ENCODE measurements at regions not wholly inside any gene's neighbourhood (a gene's known extent, or its start where the extent isn't known, plus 50 kb on each side); places are given as distances from the start of the nearest gene placed in this dataset.
A peak's percentile ranks its signal among the peaks of the same experiment; 100 is the strongest.

DNA sequence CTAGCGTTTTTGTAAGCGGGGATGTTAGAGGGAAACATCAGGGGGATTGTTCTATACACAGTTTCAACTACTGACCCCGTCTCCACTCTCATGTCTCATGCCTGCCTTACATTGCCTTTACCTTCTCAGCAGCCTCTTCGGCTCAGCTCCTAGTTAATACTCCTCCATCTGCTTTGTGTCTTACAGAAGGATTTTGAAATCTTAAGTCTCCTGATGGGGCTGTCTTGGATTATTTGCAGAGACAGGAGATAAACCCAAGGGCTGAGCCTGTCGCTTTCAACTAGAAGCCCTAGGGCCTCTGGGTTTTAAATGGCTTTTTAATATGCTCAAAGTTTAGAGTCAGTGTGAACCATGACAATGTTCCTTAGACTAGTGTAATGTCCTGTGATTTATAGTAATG is 161.5 kb downstream of the CARTPT start:
- ATAC-seq (no peak), DNase-seq (no peak)
- Histone ChIP-seq H3K27me3 (no peaks in the 10 kb centered on the region), H3K4me1 (peaks cover 0 to 20% (median 8%) of the 10 kb centered on the region in 12 donors), H3K9me3 (no peaks in the 10 kb centered on the region), H3K36me3 (no peaks in the 10 kb centered on the region), H3K4me3 (no peak overlapping the region), H3K27ac (no peak overlapping the region)
- TF ChIP-seq, protein P1, sequence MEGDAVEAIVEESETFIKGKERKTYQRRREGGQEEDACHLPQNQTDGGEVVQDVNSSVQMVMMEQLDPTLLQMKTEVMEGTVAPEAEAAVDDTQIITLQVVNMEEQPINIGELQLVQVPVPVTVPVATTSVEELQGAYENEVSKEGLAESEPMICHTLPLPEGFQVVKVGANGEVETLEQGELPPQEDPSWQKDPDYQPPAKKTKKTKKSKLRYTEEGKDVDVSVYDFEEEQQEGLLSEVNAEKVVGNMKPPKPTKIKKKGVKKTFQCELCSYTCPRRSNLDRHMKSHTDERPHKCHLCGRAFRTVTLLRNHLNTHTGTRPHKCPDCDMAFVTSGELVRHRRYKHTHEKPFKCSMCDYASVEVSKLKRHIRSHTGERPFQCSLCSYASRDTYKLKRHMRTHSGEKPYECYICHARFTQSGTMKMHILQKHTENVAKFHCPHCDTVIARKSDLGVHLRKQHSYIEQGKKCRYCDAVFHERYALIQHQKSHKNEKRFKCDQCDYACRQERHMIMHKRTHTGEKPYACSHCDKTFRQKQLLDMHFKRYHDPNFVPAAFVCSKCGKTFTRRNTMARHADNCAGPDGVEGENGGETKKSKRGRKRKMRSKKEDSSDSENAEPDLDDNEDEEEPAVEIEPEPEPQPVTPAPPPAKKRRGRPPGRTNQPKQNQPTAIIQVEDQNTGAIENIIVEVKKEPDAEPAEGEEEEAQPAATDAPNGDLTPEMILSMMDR (IDR thresholded peaks at IDR 0.05) = no peak
- TF ChIP-seq POLR2A (IDR thresholded peaks at IDR 0.05) = no peak
- intact Hi-C loops (cut with DNase I) = loop anchor here in 2 of 10 donors (5.0 to 10.0 kb wide), 3 partner anchors 46 to 224 kb away; partner anchors contain the start of gene MAP1B (in 1 of the 2)
- 64 to 85% (median 75%) methylated on average over 5 of the region's 5 CpGs for WGBS, 4 donors

DNA sequence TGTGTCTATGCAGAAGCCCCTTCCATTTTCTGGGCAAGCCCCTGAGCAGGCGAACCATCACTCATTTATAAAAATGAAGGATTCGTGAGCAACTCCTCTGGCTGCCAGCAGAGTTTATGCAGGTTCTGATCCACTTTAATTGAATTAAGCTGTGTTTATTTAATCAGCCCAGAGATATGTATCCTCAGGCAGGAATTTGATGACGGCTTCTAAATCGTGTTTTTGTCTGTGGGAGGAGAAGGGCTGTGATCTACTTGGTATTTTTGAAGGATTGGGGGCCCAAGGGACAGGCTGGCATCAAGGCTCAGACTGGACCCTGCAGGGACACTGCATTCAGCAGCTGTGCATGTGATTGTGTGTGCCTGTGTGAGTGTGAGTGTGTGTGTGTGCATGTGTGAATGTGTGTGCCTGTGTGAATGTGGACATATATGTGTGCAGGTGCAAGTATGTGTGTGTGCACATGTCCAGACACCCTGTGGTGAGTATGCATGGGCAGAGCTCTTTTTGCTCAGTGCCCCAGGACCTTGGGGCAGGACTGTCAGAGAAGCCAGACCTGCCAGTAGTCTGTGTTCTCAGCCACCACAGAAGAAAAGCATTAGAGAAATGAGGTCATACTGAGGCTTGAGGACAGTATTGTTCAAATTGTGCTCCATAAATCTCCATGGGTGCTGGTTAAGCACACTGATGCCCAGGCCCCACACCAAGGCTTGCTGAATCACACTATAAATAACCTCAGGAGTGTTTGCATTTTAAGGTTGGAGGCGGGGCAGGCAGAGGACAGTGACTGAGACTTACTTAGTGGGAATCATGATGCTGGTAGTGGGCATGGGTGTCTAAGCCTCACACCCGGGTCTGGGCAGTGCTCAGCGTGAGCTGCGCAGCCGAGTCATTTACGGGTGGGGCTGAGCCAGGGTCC is 164.0 kb downstream of the CARTPT start:
- peaks cover 0 to 25% (median 10%) of the 10 kb centered on the region in 12 donors for H3K4me1 ChIP-seq
- DNase-seq = peak in 1 of 5 donors; percentile 54
- no peak overlapping the region for H3K4me3 ChIP-seq
- no peaks in the 10 kb centered on the region for H3K36me3 ChIP-seq
- intact Hi-C loops (cut with DNase I) = loop anchor here in 2 of 10 donors (5.0 to 10.0 kb wide), 3 partner anchors 48 to 222 kb away; partner anchors contain the start of gene MAP1B (in 1 of the 2)
- no peaks in the 10 kb centered on the region for H3K9me3 ChIP-seq
- H3K27me3 ChIP-seq = no peaks in the 10 kb centered on the region
- no peak for TF ChIP-seq POLR2A (IDR thresholded peaks at IDR 0.05)
- TF ChIP-seq, protein P1 (IDR thresholded peaks at IDR 0.05) = no peak
- ATAC-seq = peak; percentile 50 to 77 (median 73)
- 57 to 60% (median 60%) methylated on average over 10 of the region's 10 CpGs for WGBS, 4 donors
- peak overlapping the region in 6 of 12 donors; percentile 16 to 51 (median 36) for H3K27ac ChIP-seq

DNA sequence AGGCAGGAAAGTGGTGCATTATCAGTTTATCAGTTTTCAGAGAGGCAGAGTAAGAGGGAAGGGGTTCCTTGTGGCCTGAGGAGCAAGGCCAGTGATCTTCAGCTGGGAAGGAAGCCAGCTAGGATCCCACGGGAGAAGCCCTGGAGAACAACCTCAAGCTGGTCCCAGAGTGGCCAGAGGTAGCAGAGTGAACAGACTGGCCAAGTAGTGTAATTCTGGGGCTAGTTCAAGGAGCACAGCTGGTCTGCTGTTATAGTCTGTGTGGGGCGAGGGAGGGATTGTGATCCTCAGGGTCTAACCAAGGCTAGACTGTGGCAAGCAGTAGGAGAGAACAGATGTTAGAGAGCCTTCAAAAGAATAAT is 164.6 kb downstream of the CARTPT start:
- TF ChIP-seq, protein P1 (IDR thresholded peaks at IDR 0.05) = no peak
- no peak for TF ChIP-seq POLR2A (IDR thresholded peaks at IDR 0.05)
- intact Hi-C loops (cut with DNase I) = loop anchor here in 2 of 10 donors (5.0 to 10.0 kb wide), 3 partner anchors 49 to 221 kb away; partner anchors contain the start of gene MAP1B (in 1 of the 2)
- H3K4me1 ChIP-seq = peaks cover 0 to 25% (median 10%) of the 10 kb centered on the region in 12 donors
- no peaks in the 10 kb centered on the region for H3K36me3 ChIP-seq
- DNase-seq = peak; percentile 22 to 67 (median 58)
- no peaks in the 10 kb centered on the region for H3K27me3 ChIP-seq
- WGBS, 4 donors = 47 to 57% (median 49%) methylated on average over 2 of the region's 2 CpGs
- no peaks in the 10 kb centered on the region for H3K9me3 ChIP-seq
- ATAC-seq = peak; percentile 41 to 73 (median 52)
- H3K4me3 ChIP-seq = no peak overlapping the region
- H3K27ac ChIP-seq = peak overlapping the region in 6 of 12 donors; percentile 16 to 51 (median 36)

DNA sequence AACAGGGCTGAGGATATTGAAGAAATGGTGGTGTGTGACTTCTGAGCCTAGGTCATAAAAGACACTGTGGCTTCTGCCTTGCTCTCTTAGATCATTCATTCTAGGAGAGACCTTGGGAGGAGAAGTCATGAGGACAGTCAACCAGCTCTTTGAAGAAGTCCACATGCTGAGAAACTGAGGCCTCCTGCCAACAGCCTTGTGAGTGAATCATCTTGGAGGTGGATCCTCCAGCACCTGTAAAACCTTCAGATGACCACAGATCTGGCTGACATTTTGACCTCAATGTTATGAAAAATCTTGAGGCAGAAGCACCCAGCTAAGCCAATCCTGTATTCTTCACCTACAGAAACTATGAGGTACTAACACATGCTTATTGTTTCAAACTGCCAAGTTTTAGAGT is 165.9 kb downstream of the CARTPT start:
- no peaks in the 10 kb centered on the region for H3K9me3 ChIP-seq
- intact Hi-C loops (cut with DNase I) = loop anchor here in 2 of 10 donors (5.0 to 10.0 kb wide), 3 partner anchors 50 to 220 kb away; partner anchors contain the start of gene MAP1B (in 1 of the 2)
- no peak for TF ChIP-seq POLR2A (IDR thresholded peaks at IDR 0.05)
- no peak for DNase-seq
- no peak for ATAC-seq
- no peaks in the 10 kb centered on the region for H3K36me3 ChIP-seq
- no peak overlapping the region for H3K27ac ChIP-seq
- H3K4me3 ChIP-seq = no peak overlapping the region
- H3K27me3 ChIP-seq = no peaks in the 10 kb centered on the region
- H3K4me1 ChIP-seq = peaks cover 0 to 25% (median 10%) of the 10 kb centered on the region in 12 donors
